Upper lobe of left lung (tissue), 4 donors: ENCODE measurements at regions not wholly inside any gene's neighbourhood (a gene's known extent, or its start where the extent isn't known, plus 50 kb on each side); places are given as distances from the start of the nearest gene placed in this dataset.

Experiments
- CTCF ChIP-seq, 6 experiments: fragments of 450-650 bp in 4 of 6; fragments of 200-600 bp in 2 of 6; sonication (generic) in 2 of 6; IDR thresholded peaks; one replicate each; pipeline ENCODE4 v1.5.1; 2016 to 2019; ENCODE audit warnings: antibody characterized with exemption in 6 of 6
- EP300 ChIP-seq, 4 donors: sonication (generic); formaldehyde crosslinking; IDR thresholded peaks; one replicate each; pipeline ENCODE4 v1.5.1; 2017; ENCODE audit warnings: antibody characterized with exemption in 4 of 4, control low read depth in 2 of 4
- POLR2A ChIP-seq, 4 donors: fragments of 450-650 bp; IDR thresholded peaks; one replicate each; pipeline ENCODE4 v1.5.1; 2016 to 2017; ENCODE audit warnings: antibody characterized with exemption in 4 of 4, mild to moderate bottlenecking in 2 of 4

- TF ChIP-seq CTCF (IDR thresholded peaks at IDR 0.05) (no peak), EP300 (IDR thresholded peaks at IDR 0.05) (no peak), POLR2A (IDR thresholded peaks at IDR 0.05) (no peak)
Measured at GRCh38 chr6:134456226-134456625, 138.3 kb upstream of the SGK1 start.
